BLaER1 (cell line): ENCODE measurements at regions not wholly inside any gene's neighbourhood (a gene's known extent, or its start where the extent isn't known, plus 50 kb on each side); places are given as distances from the start of the nearest gene placed in this dataset.

Experiments
- H3K27ac ChIP-seq: shearing (Covaris generic); formaldehyde crosslinking; 2 replicates; pipeline ENCODE4 v1.8.1; 2022
- H3K27me3 ChIP-seq: shearing (Covaris generic); formaldehyde crosslinking; 2 replicates; pipeline ENCODE4 v1.8.1; 2022
- H3K36me3 ChIP-seq: shearing (Covaris generic); formaldehyde crosslinking; 2 replicates; pipeline ENCODE4 v1.8.1; 2022
- H3K4me1 ChIP-seq: shearing (Covaris generic); formaldehyde crosslinking; 2 replicates; pipeline ENCODE4 v1.8.1; 2022
- H3K4me2 ChIP-seq: shearing (Covaris generic); formaldehyde crosslinking; 2 replicates; pipeline ENCODE4 v1.8.1; 2022
- H3K4me3 ChIP-seq: shearing (Covaris generic); formaldehyde crosslinking; 2 replicates; pipeline ENCODE4 v1.8.1; 2022
- H3K9ac ChIP-seq: shearing (Covaris generic); formaldehyde crosslinking; 2 replicates; pipeline ENCODE4 v1.8.1; 2022
- H3K9me3 ChIP-seq: shearing (Covaris generic); formaldehyde crosslinking; 2 replicates; pipeline ENCODE4 v1.8.1; 2022
- H4K20me1 ChIP-seq: shearing (Covaris generic); formaldehyde crosslinking; 2 replicates; pipeline ENCODE4 v1.8.1; 2022
- Cebpa-rat ChIP-seq: shearing (Covaris generic); IDR thresholded peaks from 2 replicates; pipeline ENCODE4 v1.8.1; 2022

DNA sequence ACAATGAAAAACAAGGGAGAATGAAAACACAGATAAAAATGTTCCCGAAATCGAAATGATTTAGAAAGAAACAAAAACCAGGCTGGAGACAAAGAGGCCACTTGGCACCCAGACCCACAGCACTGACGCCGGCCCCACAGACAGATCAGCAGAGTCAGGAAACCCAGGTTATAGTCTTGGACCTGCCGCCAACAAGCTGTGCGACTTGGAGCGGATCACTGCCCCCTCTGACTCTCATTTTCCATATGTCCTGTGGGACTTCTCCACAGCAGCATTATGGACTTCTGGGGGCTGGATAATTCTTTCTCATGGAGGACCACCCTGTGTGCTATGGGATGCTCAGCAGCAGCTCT, 72.4 kb downstream of the MATN1 start:
- no peak for TF ChIP-seq Cebpa-rat
- H4K20me1 ChIP-seq = no peaks in the 10 kb centered on the region
- no peaks in the 10 kb centered on the region for H3K36me3 ChIP-seq
- H3K9me3 ChIP-seq = no peaks in the 10 kb centered on the region
- peaks cover 33% of the 10 kb centered on the region for H3K27me3 ChIP-seq
- no peak overlapping the region for H3K4me2 ChIP-seq
- peaks cover under 1% of the 10 kb centered on the region; the same call in 1 of the 2 replicates for H3K4me1 ChIP-seq
- H3K4me3 ChIP-seq = no peak overlapping the region
- H3K27ac ChIP-seq = no peak overlapping the region
- H3K9ac ChIP-seq = no peak overlapping the region

DNA sequence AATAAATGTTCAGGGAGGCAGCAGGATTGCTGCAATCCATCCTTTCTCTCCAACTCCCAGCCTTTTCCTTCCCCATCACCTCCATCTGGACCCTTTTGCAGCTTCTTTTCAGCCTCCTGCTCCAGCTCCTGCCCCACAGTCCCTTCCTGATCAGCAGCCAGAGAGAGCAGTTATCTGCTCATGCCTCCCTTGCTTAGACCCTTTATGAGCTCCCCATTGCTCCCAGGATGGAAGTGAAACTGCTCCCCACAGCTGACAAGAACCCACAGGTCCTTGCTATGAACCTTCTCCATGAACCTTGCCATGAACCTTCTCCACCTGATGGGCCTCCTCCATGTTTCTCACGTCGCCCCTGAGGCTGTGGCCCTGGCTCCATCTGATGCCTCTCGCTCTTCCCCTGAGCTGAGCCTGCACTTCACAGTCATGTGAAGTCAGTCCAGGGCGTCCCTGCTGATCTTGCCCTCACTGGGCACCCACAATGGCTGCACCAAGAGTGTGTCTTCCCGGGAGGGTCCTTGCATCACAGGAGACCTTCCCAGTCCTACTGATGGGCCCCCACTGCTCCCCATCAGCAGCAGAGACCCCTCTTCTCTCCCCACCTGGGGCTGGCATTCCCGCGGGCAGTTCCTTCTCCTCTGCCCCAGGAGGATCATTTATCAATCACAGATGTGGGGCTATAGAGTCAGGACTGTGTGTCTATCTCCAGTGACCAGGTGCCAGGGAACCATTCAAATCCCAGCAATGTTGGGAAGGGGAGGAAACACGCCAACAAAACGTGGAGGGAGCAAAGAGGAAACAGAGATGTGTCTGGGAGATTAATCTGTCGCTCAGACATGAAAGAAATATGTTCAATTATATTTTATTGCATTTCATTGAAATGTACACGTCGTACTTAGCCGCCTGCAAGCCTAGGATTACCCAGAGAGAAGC, 73.1 kb downstream of the MATN1 start:
- H3K27me3 ChIP-seq = peaks cover 33% of the 10 kb centered on the region
- H3K4me2 ChIP-seq = no peak overlapping the region
- H4K20me1 ChIP-seq = no peaks in the 10 kb centered on the region
- no peak overlapping the region for H3K4me3 ChIP-seq
- H3K36me3 ChIP-seq = no peaks in the 10 kb centered on the region
- TF ChIP-seq Cebpa-rat = no peak
- no peak overlapping the region for H3K27ac ChIP-seq
- no peaks in the 10 kb centered on the region for H3K4me1 ChIP-seq
- H3K9ac ChIP-seq = no peak overlapping the region
- no peaks in the 10 kb centered on the region for H3K9me3 ChIP-seq

DNA sequence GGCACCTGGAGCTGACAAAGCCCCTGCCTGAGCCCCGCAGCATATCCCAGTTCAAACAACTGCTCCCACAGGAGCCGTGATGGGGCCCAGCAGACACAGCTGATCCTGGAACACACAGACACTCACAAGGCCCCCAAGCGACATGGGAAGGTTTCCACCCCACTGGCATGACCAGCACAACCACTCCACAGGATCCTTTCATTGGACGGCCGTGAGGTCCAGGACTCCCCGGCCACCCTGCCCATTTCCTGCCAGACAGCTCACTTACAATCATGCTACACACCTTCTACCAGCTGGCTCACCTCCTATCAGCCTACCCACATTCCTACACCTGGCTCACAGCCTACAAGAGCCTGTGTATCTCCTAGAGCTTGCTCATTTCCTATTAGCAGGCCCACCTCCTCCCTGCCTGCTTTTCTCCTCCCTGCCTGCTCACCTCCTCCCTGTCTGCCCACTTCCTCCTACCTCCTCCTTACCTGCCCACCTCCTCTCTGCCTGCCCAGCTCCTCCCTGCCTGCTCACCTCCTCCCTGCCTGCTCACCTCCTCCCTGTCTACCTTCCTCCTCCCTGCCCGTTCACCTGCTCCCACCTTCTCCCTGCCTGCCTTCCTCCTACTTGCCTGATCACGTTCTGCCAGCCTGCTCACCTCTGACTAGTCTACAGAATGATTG, 73.9 kb downstream of the MATN1 start:
- TF ChIP-seq Cebpa-rat = no peak

DNA sequence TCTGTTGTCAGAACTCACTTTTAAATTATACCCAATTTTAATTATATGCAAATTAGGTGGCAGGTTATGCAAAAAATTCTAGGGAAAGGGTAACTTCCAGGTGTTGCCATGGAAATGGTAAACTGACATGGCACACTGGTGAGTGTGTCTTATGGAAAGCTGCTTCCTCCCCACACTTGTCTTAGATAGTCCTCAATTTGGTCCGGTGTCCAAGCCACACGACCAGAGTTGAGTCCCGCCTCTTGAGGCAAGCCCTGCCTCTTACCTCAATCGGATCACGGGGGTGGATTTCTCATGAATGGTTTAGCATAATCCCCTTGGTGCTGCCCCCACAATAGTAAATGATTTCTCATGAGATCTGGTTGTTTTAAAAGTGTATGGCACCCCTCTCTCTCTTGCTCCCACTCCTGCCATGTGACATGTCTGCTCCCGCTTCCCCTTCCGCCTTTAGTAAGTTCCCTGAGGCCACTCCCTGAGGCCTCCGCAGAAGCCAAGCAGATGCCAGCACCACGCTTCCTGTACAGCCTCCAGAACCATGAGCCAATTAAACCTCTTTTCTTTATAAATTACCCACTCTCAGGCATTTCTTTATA, 74.9 kb downstream of the MATN1 start:
- no peak overlapping the region for H3K9ac ChIP-seq
- H3K36me3 ChIP-seq = no peaks in the 10 kb centered on the region
- H3K9me3 ChIP-seq = no peaks in the 10 kb centered on the region
- H4K20me1 ChIP-seq = no peaks in the 10 kb centered on the region
- no peak overlapping the region for H3K4me2 ChIP-seq
- H3K27me3 ChIP-seq = peaks cover 33% of the 10 kb centered on the region
- no peak overlapping the region for H3K4me3 ChIP-seq
- no peak for TF ChIP-seq Cebpa-rat
- no peak overlapping the region for H3K27ac ChIP-seq
- H3K4me1 ChIP-seq = no peaks in the 10 kb centered on the region

More for the DNA sequence above, 73.9 kb downstream of the MATN1 start:
- no peaks in the 10 kb centered on the region for H3K36me3 ChIP-seq
- no peaks in the 10 kb centered on the region for H3K4me1 ChIP-seq
- no peak overlapping the region for H3K4me2 ChIP-seq
- H3K9me3 ChIP-seq = no peaks in the 10 kb centered on the region
- peaks cover 33% of the 10 kb centered on the region for H3K27me3 ChIP-seq
- H4K20me1 ChIP-seq = no peaks in the 10 kb centered on the region
- H3K9ac ChIP-seq = no peak overlapping the region
- H3K27ac ChIP-seq = no peak overlapping the region
- no peak overlapping the region for H3K4me3 ChIP-seq

DNA sequence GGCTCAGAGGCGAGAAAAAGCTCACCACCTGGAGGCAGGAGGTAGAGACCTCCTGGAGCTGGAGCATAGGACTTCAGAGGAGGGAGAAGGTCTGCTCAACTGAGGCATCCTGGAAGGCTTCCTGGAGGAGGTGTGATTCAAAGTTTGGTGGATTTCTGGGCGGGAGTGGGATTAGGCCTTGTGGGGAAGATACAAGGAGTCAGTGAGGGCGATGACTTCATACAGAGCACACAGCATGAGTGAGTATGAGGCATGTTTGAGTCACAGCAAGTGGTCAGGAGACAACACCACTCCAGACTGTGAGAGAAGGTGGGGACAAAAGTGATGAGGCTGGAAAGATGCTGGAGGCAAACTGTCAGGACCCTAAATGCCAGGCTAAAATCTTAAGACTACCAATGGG, 77.6 kb downstream of the MATN1 start:
- Histone ChIP-seq H3K4me1 (peaks cover 6% of the 10 kb centered on the region; the same call in 1 of the 2 replicates), H3K27ac (no peak overlapping the region), H3K9me3 (no peaks in the 10 kb centered on the region), H3K27me3 (peaks cover 19% of the 10 kb centered on the region), H4K20me1 (no peaks in the 10 kb centered on the region), H3K9ac (no peak overlapping the region), H3K4me3 (no peak overlapping the region), H3K4me2 (no peak overlapping the region), H3K36me3 (no peaks in the 10 kb centered on the region)
- TF ChIP-seq Cebpa-rat = no peak

DNA sequence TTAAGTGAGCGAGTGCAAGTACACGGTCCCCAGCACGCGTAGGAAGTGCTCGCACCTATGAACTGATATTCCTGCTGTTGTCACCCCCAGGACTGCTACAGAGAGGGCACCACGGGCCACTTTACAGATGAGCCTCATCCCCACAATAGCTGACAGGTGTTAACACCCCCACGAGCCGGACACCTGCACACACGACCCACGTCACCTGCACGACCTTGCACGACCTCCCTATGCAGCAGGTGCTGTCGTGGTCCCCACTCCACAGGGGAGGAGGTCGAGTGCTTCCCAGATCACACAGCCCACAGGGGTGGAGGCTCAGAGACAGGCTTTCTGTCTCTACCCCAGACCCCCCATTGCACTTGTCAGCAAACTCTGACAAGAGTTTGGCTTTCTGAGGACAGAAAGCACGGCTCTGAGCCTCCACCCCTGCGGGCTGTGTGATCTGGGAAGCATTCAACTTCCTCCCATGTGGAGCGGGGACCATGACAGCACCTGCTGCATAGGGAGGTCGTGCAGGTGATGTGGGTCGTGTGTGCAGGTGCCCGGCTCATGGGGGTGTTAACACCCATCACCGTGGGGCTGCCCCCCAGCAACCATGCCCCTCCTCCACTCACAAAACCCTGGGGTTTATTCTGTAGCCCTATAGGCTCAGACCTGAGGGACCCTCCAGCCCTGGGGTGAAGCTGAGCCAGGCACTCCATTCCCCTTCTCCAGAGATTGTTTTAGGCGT, 80.8 kb downstream of the MATN1 start:
- Histone ChIP-seq H3K27me3 (no peaks in the 10 kb centered on the region), H3K9me3 (no peaks in the 10 kb centered on the region), H3K27ac (no peak overlapping the region), H3K4me1 (peaks cover 6% of the 10 kb centered on the region; the same call in 1 of the 2 replicates), H3K4me2 (no peak overlapping the region), H3K4me3 (no peak overlapping the region), H3K36me3 (no peaks in the 10 kb centered on the region), H3K9ac (no peak overlapping the region), H4K20me1 (no peaks in the 10 kb centered on the region)
- no peak for TF ChIP-seq Cebpa-rat

DNA sequence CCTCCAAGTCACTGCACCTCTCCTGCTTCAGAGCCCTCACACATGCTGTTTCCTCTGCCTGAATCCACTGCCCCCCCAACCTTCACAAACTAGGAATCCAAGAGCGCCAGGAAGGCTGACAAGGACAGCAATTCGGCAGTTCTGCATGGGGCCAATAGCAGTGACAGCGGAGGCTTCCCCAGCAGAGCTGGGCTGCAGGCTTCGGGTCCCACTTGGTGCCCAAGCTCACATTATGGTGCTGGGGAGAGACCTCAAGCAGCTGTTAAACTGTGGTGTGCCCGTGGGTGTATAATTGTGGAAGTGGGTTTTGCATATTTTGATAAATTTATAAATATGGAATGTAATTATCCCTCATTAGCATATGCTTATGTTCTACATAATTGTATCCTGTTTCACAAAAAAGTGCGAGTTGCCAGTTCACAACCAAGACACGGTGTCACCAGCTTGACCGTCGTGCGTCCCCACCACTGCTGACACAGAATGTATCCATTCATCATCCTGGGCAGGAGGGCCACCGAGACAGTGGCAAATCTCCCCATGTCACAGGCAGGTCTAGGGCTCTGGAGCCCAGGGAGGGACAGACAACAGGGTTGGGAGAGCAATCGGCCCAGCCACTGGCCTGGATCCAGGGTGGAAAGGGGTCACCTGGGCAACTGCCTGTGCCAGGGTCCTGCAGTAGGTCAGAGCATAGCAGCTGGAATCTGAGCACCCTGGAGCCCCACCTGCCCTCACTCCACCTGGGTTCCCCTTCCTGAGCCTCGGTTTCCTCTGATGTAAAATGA, 81.6 kb downstream of the MATN1 start:
- Histone ChIP-seq H3K27ac (no peak overlapping the region), H3K27me3 (no peaks in the 10 kb centered on the region), H3K4me3 (no peak overlapping the region), H3K36me3 (no peaks in the 10 kb centered on the region), H3K9me3 (no peaks in the 10 kb centered on the region), H4K20me1 (no peaks in the 10 kb centered on the region), H3K4me2 (no peak overlapping the region), H3K9ac (no peak overlapping the region), H3K4me1 (peaks cover 6% of the 10 kb centered on the region; the same call in 1 of the 2 replicates)
- TF ChIP-seq Cebpa-rat = no peak

DNA sequence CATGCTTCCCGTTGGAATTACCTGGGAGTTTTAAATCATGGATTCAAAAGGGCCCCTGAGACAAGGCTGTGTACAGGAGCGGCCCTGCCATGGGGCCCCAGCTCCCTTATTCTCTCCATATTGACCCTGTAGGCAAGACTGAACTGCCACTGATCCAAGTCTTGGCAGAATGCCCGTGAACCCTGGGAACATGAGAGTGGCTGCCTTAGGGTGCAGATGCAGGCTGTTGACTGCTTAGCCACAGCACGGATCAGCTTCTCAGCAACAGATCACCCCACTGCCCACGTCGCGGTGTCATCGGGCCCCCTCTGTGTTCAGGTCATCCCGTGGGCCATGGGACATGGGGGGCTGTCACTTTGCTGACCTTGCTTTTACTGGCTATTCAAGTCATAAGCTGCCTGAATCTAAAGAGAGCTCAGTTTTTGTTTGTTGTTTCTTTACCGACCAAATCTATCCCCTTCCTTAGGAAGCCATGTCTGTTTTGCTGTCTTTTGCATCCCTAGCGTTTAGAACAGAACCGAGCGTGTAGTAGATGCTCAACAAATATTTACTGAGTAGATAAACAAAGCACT, 83.4 kb downstream of the MATN1 start:
- Histone ChIP-seq H3K9ac (no peak overlapping the region), H3K4me1 (peaks cover 6% of the 10 kb centered on the region; the same call in 1 of the 2 replicates), H3K4me2 (no peak overlapping the region), H3K27me3 (no peaks in the 10 kb centered on the region), H4K20me1 (no peaks in the 10 kb centered on the region), H3K4me3 (no peak overlapping the region), H3K36me3 (no peaks in the 10 kb centered on the region), H3K27ac (no peak overlapping the region), H3K9me3 (no peaks in the 10 kb centered on the region)
- no peak for TF ChIP-seq Cebpa-rat
